Left cardiac atrium (tissue), 4 donors: ENCODE measurements at regions not wholly inside any gene's neighbourhood (a gene's known extent, or its start where the extent isn't known, plus 50 kb on each side); places are given as distances from the start of the nearest gene placed in this dataset.

Source experiments
- ATAC-seq, 2 donors: fragments of 200-7000 bp; cut with Tn5 transposase; one replicate each; pipeline ENCODE4 v1.9.1; 2020; ENCODE audit warnings: mild to moderate bottlenecking in 2 of 2, moderate library complexity in 2 of 2
- DNase-seq: peaks from one replicate; pipeline ENCODE4 v3.0.0-alpha.2; 2020
- intact Hi-C, 2 donors: fragments of 100-400 bp; cut with DNase I; formaldehyde crosslinking; loops; one replicate each; pipeline versions ENCODE4 v1.14.1 to v1.15.1; 2022 to 2023
- donor health status: DM: no; HTN: yes; CAD: no.
- donor health status: DM: no; HTN: yes; CAD: no; lungs with severe emphysema.
- donor health status: DM: yes; HTN: yes; CAD: no.
- donor health status: Dilated cardiomyopathy.

GRCh38 chr5:6181147-6181729 lies 197.1 kb downstream of the MED10 start:
- no peak for DNase-seq
- intact Hi-C loops, result no loop called here
- ATAC-seq, result no peak

GRCh38 chr5:6180231-6180872 lies 198.0 kb downstream of the MED10 start:
- no peak for DNase-seq
- intact Hi-C loops, result no loop called here
- ATAC-seq, result no peak

GRCh38 chr5:6178846-6179532 lies 199.4 kb downstream of the MED10 start:
- intact Hi-C loops, result no loop called here
- no peak for ATAC-seq

GRCh38 chr5:6177926-6178325 lies 200.4 kb downstream of the MED10 start:
- intact Hi-C loops, result no loop called here
- ATAC-seq (no peak), DNase-seq (no peak)

More at GRCh38 chr5:6178846-6179532, 199.4 kb downstream of the MED10 start:
- no peak for DNase-seq

- ATAC-seq (no peak), DNase-seq (no peak)
- intact Hi-C loops, result no loop called here
These were observed 202.1 kb downstream of the MED10 start for GRCh38 chr5:6176102-6176693.

- no peak for ATAC-seq
- intact Hi-C loops, result no loop called here
- no peak for DNase-seq
These were observed 203.0 kb downstream of the MED10 start for GRCh38 chr5:6175172-6175854.

- ATAC-seq (no peak), DNase-seq (no peak)
- intact Hi-C loops, result no loop called here
These were observed 208.7 kb downstream of the MED10 start for GRCh38 chr5:6169660-6170059.

- no peak for DNase-seq
- intact Hi-C loops, result no loop called here
- no peak for ATAC-seq
These were observed 211.5 kb downstream of the MED10 start for GRCh38 chr5:6166698-6167394.

- no peak for DNase-seq
- intact Hi-C loops, result no loop called here
- ATAC-seq, result no peak
These were observed 214.4 kb downstream of the MED10 start for GRCh38 chr5:6163913-6164312.

- ATAC-seq (no peak), DNase-seq (no peak)
- intact Hi-C loops, result no loop called here
These were observed 216.2 kb downstream of the MED10 start for GRCh38 chr5:6162175-6162574.

GRCh38 chr5:6161257-6161656 lies 217.1 kb downstream of the MED10 start:
- no peak for ATAC-seq
- intact Hi-C loops, result no loop called here

GRCh38 chr5:6159832-6160430 lies 218.4 kb downstream of the MED10 start:
- DNase-seq (no peak), ATAC-seq (no peak)
- intact Hi-C loops, result no loop called here

More at GRCh38 chr5:6161257-6161656, 217.1 kb downstream of the MED10 start:
- DNase-seq, result no peak

- ATAC-seq, result peak in 1 of 2 donors; percentile 85
- intact Hi-C loops, result no loop called here
- no peak for DNase-seq
These were observed 219.1 kb downstream of the MED10 start for GRCh38 chr5:6158974-6159831.

GRCh38 chr5:6154216-6154615 lies 224.1 kb downstream of the MED10 start:
- ATAC-seq, result no peak
- no peak for DNase-seq
- intact Hi-C loops, result no loop called here

GRCh38 chr5:6146271-6146670 lies 232.1 kb downstream of the MED10 start:
- intact Hi-C loops, result no loop called here
- DNase-seq (no peak), ATAC-seq (no peak)

- no peak for DNase-seq
- ATAC-seq, result no peak
- intact Hi-C loops, result no loop called here
These were observed 232.6 kb downstream of the MED10 start for GRCh38 chr5:6145616-6146237.

GRCh38 chr5:6143523-6143922 lies 234.8 kb downstream of the MED10 start:
- DNase-seq, result no peak
- intact Hi-C loops, result no loop called here

More at GRCh38 chr5:6143523-6143922, 234.8 kb downstream of the MED10 start:
- no peak for ATAC-seq
